Thyroid gland (tissue), 4 donors: ENCODE measurements at regions not wholly inside any gene's neighbourhood (a gene's known extent, or its start where the extent isn't known, plus 50 kb on each side); places are given as distances from the start of the nearest gene placed in this dataset.

Experiments used
- POLR2A ChIP-seq, 2 donors: fragments of 450-650 bp; IDR thresholded peaks; one replicate each; pipeline ENCODE4 v1.6.1; 2017; ENCODE audit warnings: antibody characterized with exemption in 2 of 2, mild to moderate bottlenecking in 2 of 2, moderate library complexity in 1 of 2
- TF ChIP-seq, protein P1 (sequence below), 6 experiments: fragments of 200-600 bp in 3 of 6; fragments of 450-650 bp in 3 of 6; sonication (generic) in 3 of 6; IDR thresholded peaks; one replicate each; pipeline ENCODE4 v1.5.1; 2016 to 2019; ENCODE audit warnings: antibody characterized with exemption in 6 of 6, mild to moderate bottlenecking in 2 of 6, inconsistent platforms in 1 of 6, moderate library complexity in 1 of 6

GRCh38 chr1:13896932-13897331 is 196.9 kb downstream of the PRDM2 start:
- no peak for TF ChIP-seq POLR2A (IDR thresholded peaks at IDR 0.05)
- TF ChIP-seq, protein P1, sequence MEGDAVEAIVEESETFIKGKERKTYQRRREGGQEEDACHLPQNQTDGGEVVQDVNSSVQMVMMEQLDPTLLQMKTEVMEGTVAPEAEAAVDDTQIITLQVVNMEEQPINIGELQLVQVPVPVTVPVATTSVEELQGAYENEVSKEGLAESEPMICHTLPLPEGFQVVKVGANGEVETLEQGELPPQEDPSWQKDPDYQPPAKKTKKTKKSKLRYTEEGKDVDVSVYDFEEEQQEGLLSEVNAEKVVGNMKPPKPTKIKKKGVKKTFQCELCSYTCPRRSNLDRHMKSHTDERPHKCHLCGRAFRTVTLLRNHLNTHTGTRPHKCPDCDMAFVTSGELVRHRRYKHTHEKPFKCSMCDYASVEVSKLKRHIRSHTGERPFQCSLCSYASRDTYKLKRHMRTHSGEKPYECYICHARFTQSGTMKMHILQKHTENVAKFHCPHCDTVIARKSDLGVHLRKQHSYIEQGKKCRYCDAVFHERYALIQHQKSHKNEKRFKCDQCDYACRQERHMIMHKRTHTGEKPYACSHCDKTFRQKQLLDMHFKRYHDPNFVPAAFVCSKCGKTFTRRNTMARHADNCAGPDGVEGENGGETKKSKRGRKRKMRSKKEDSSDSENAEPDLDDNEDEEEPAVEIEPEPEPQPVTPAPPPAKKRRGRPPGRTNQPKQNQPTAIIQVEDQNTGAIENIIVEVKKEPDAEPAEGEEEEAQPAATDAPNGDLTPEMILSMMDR (IDR thresholded peaks at IDR 0.05), result no peak
